ENCODE measurements at regions not wholly inside any gene's neighbourhood (a gene's known extent, or its start where the extent isn't known, plus 50 kb on each side); places are given as distances from the start of the nearest gene placed in this dataset.

- TF ChIP-seq CTCF (IDR thresholded peaks at IDR 0.05), result no peak
- no peak for TF ChIP-seq POLR2A (IDR thresholded peaks at IDR 0.05)
Observed at GRCh38 chr5:99715921-99716320, 787.1 kb upstream of the CHD1 start.
